Keratinocyte (primary cell): ENCODE measurements at regions not wholly inside any gene's neighbourhood (a gene's known extent, or its start where the extent isn't known, plus 50 kb on each side); places are given as distances from the start of the nearest gene placed in this dataset.

ENCODE experiments used
- DNase-seq: peaks from one replicate; pipeline ENCODE4 v3.0.0-alpha.2; 2011; ENCODE audit warnings: low read depth, missing footprints, low spot score
- FAIRE-seq: peaks from 2 replicates; lab custom pipeline; 2011; peaks lifted over from hg19 to GRCh38; lab: Jason Lieb, UNC
- H2AFZ ChIP-seq: 2 replicates; pipeline ENCODE4 v1.6.0; 2012; ENCODE audit warnings: low read length, control low read depth, inconsistent platforms; ENCODE audit not compliant: control insufficient read depth
- H3K27ac ChIP-seq: 2 replicates; pipeline ENCODE4 v1.5.1; 2011; ENCODE audit warnings: low read length; ENCODE audit not compliant: control insufficient read depth, insufficient read depth
- H3K27me3 ChIP-seq: 3 replicates; pipeline ENCODE4 v1.6.0; 2011; ENCODE audit warnings: low read length; ENCODE audit not compliant: control insufficient read depth, insufficient read depth; ENCODE audit errors: extremely low read depth
- H3K36me3 ChIP-seq, 2 experiments: 2 replicates in 1 of 2; 3 replicates in 1 of 2; pipeline ENCODE4 v1.5.1; 2011; ENCODE audit warnings: low read length in 2 of 2, mild to moderate bottlenecking in 1 of 2; ENCODE audit not compliant: control insufficient read depth in 2 of 2, insufficient read depth in 2 of 2; ENCODE audit errors: extremely low read depth in 1 of 2
- H3K4me1 ChIP-seq: 3 replicates; pipeline ENCODE4 v1.5.1; 2011; ENCODE audit warnings: low read length; ENCODE audit not compliant: control insufficient read depth, insufficient read depth; ENCODE audit errors: extremely low read depth
- H3K4me2 ChIP-seq: 3 replicates; pipeline ENCODE4 v1.6.0; 2011; ENCODE audit warnings: low read depth, low read length; ENCODE audit not compliant: control insufficient read depth, insufficient read depth; ENCODE audit errors: extremely low read depth
- H3K4me3 ChIP-seq, 3 experiments: fragments of 200-600 bp in 1 of 3; sonication (generic) in 1 of 3; 2 replicates in 2 of 3; 3 replicates in 1 of 3; pipeline ENCODE4 v1.5.1; 2011 to 2016; ENCODE audit warnings: low read length in 3 of 3, mild to moderate bottlenecking in 3 of 3, control low read depth in 2 of 3, inconsistent platforms in 1 of 3, low read depth in 1 of 3, mixed read lengths in 1 of 3, mixed run types in 1 of 3, moderate library complexity in 1 of 3; ENCODE audit not compliant: control insufficient read depth in 2 of 3, insufficient read depth in 2 of 3; ENCODE audit errors: extremely low read depth in 1 of 3
- H3K79me2 ChIP-seq: 2 replicates; pipeline ENCODE4 v1.6.0; 2012; ENCODE audit warnings: low read length; ENCODE audit not compliant: control insufficient read depth, insufficient read depth
- H3K9ac ChIP-seq: 3 replicates; pipeline ENCODE4 v1.6.0; 2011; ENCODE audit warnings: low read length; ENCODE audit not compliant: control insufficient read depth, insufficient read depth; ENCODE audit errors: extremely low read depth
- H3K9me1 ChIP-seq: 3 replicates; pipeline ENCODE4 v1.6.0; 2011; ENCODE audit warnings: low read length; ENCODE audit not compliant: control insufficient read depth, insufficient read depth; ENCODE audit errors: extremely low read depth
- H3K9me3 ChIP-seq: 2 replicates; pipeline ENCODE4 v1.5.1; 2012; ENCODE audit warnings: low read depth, low read length; ENCODE audit not compliant: control insufficient read depth
- H4K20me1 ChIP-seq: 3 replicates; pipeline ENCODE4 v1.6.0; 2011; ENCODE audit warnings: low read length; ENCODE audit not compliant: control insufficient read depth, insufficient read depth; ENCODE audit errors: extremely low read depth
- EZH2 ChIP-seq: IDR thresholded peaks from one replicate; pipeline ENCODE4 v1.6.1; 2012; ENCODE audit warnings: inconsistent platforms, mild to moderate bottlenecking, low read length, moderate library complexity
- dilution Hi-C: fragments of 300-500 bp; cut with MboI; formaldehyde crosslinking; loops from one replicate; pipeline ENCODE4 v1.7.0; 2020; ENCODE audit warnings: low sequenced_read_pairs; ENCODE audit not compliant: extremely low pct_ligation_motif_present
- TF ChIP-seq, protein P1 (sequence below), 3 experiments: IDR thresholded peaks in 1 of 3; conservative IDR thresholded peaks in 1 of 3; optimal IDR thresholded peaks in 1 of 3; 2 replicates in 2 of 3; 3 replicates in 1 of 3; pipeline versions ENCODE3 to v1.5.1; 2011; ENCODE audit warnings: low read length in 3 of 3, mild to moderate bottlenecking in 3 of 3, moderate library complexity in 2 of 3, control low read depth in 1 of 3, inconsistent platforms in 1 of 3; ENCODE audit not compliant: insufficient read depth in 2 of 3; ENCODE audit errors: extremely low read depth in 1 of 3

DNA sequence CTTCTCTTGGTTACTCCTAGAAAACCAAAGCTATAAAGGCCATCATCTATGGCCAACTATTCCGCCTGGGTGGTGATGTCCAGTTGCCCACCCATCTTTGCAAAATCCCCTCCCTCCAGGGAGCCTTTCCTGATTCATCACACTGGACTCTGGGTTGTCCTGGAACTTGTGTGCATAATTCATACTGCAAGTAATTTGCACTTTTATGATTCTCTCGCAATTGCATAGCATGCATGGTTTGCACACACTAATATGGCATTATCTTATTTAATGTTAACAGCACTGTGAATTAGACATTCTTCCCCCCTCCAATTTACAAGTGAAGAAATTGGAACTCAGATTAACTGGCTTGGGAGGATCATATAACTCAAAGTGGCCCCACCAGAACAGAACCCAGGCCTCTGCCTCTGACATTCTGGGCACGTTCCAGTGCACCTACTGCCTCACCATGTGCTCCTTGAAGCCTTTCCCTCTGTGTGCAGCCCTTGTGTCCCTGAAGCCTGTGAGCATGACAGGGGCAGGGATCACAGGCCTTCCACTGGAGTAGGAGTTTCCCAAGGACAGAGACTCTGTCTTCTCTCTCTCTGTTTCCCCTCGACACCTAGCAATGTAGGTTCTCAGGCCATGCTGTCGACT, 98.9 kb upstream of the IPO9 start:
- H4K20me1 ChIP-seq: no peaks in the 10 kb centered on the region
- dilution Hi-C loops: no loop called here
- H3K4me1 ChIP-seq: no peaks in the 10 kb centered on the region
- DNase-seq (no peak), FAIRE-seq (no peak)
- no peaks in the 10 kb centered on the region for H3K9me3 ChIP-seq
- H3K27me3 ChIP-seq: no peaks in the 10 kb centered on the region
- no peak overlapping the region for H3K9ac ChIP-seq
- H3K9me1 ChIP-seq: no peaks in the 10 kb centered on the region
- no peak overlapping the region for H3K4me2 ChIP-seq
- no peak overlapping the region for H3K27ac ChIP-seq
- TF ChIP-seq, protein P1, sequence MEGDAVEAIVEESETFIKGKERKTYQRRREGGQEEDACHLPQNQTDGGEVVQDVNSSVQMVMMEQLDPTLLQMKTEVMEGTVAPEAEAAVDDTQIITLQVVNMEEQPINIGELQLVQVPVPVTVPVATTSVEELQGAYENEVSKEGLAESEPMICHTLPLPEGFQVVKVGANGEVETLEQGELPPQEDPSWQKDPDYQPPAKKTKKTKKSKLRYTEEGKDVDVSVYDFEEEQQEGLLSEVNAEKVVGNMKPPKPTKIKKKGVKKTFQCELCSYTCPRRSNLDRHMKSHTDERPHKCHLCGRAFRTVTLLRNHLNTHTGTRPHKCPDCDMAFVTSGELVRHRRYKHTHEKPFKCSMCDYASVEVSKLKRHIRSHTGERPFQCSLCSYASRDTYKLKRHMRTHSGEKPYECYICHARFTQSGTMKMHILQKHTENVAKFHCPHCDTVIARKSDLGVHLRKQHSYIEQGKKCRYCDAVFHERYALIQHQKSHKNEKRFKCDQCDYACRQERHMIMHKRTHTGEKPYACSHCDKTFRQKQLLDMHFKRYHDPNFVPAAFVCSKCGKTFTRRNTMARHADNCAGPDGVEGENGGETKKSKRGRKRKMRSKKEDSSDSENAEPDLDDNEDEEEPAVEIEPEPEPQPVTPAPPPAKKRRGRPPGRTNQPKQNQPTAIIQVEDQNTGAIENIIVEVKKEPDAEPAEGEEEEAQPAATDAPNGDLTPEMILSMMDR (optimal IDR thresholded peaks at IDR 0.05 in 1 of 3, IDR thresholded peaks at IDR 0.05 in 1 of 3, conservative IDR thresholded peaks at IDR 0.05 in 1 of 3; ENCODE audit: extremely low read depth in 1 of 3, insufficient read depth in 2 of 3, low read length in 3 of 3): no peak
- TF ChIP-seq EZH2: no peak
- no peaks in the 10 kb centered on the region for H3K79me2 ChIP-seq
- no peaks in the 10 kb centered on the region for H3K36me3 ChIP-seq
- H2AFZ ChIP-seq: no peak overlapping the region
- no peak overlapping the region for H3K4me3 ChIP-seq

DNA sequence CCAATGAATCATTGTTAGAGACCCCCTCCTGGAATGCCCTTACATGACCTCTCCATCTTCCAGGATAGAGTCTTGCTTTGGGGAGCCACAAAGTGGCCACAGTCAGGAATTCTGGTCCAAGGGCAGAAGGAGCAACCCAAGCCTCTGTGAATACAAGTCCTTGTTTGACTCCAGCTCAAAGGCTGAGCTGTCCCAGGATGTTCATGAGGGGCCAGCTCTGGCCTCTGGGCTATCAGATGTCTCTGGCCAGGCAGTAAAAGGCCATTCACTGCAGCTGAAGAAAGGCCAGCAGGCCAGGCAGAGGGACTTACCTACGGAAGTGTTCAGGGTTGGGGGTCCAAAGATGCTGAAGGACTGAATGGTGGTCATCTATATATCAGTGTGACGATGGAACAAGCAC, 98.3 kb upstream of the IPO9 start:
- no peaks in the 10 kb centered on the region for H3K9me3 ChIP-seq
- DNase-seq (no peak), FAIRE-seq (no peak)
- H3K9me1 ChIP-seq: no peaks in the 10 kb centered on the region
- H4K20me1 ChIP-seq: no peaks in the 10 kb centered on the region
- no peaks in the 10 kb centered on the region for H3K27me3 ChIP-seq
- H3K79me2 ChIP-seq: no peaks in the 10 kb centered on the region
- dilution Hi-C loops: no loop called here
- no peak overlapping the region for H2AFZ ChIP-seq
- H3K4me1 ChIP-seq: no peaks in the 10 kb centered on the region
- H3K4me3 ChIP-seq: no peak overlapping the region
- H3K4me2 ChIP-seq: no peak overlapping the region
- H3K36me3 ChIP-seq: no peaks in the 10 kb centered on the region
- no peak overlapping the region for H3K9ac ChIP-seq
- no peak for TF ChIP-seq EZH2
- TF ChIP-seq, protein P1 (optimal IDR thresholded peaks at IDR 0.05 in 1 of 3, IDR thresholded peaks at IDR 0.05 in 1 of 3, conservative IDR thresholded peaks at IDR 0.05 in 1 of 3; ENCODE audit: extremely low read depth in 1 of 3, insufficient read depth in 2 of 3, low read length in 3 of 3): no peak
- no peak overlapping the region for H3K27ac ChIP-seq
